WTC11 (cell line): ENCODE measurements at regions not wholly inside any gene's neighbourhood (a gene's known extent, or its start where the extent isn't known, plus 50 kb on each side); places are given as distances from the start of the nearest gene placed in this dataset.

Experiments used
- ATAC-seq: fragments of 200-7000 bp; cut with Tn5 transposase; 2 replicates; pipeline ENCODE4 v1.10.0; 2021; ENCODE audit warnings: mild to moderate bottlenecking, moderate library complexity
- CTCF ChIA-PET: fragments of 300-600 bp; sonication (Branson Sonifier 250); formaldehyde crosslinking; loops from one replicate; lab custom pipeline; 2021; ENCODE audit warnings: antibody characterized with exemption; lab: Charles Lee
- POLR2A ChIA-PET: fragments of 350-600 bp; sonication (Branson Sonifier 250); formaldehyde crosslinking; loops from one replicate; lab custom pipeline; 2021; ENCODE audit warnings: antibody characterized with exemption; lab: Charles Lee
- DNase-seq: peaks from one replicate; pipeline ENCODE4 v3.0.0; 2021; ENCODE audit warnings: low spot score
- H3K27ac Mint-ChIP-seq: 2 replicates; pipeline ENCODE4 v1.8.0; 2021; ENCODE audit warnings: mixed read lengths
- H3K27me3 Mint-ChIP-seq: 2 replicates; pipeline ENCODE4 v1.8.0; 2021; ENCODE audit warnings: low read depth, mild to moderate bottlenecking, moderate library complexity, mixed read lengths
- H3K36me3 Mint-ChIP-seq: 2 replicates; pipeline ENCODE4 v1.8.0; 2021; ENCODE audit warnings: mixed read lengths
- H3K4me1 Mint-ChIP-seq: 2 replicates; pipeline ENCODE4 v1.8.0; 2022; ENCODE audit warnings: mixed read lengths
- H3K4me3 Mint-ChIP-seq: 2 replicates; pipeline ENCODE4 v1.8.0; 2021; ENCODE audit warnings: mild to moderate bottlenecking, moderate library complexity, mixed read lengths
- H3K9me3 Mint-ChIP-seq: 2 replicates; pipeline ENCODE4 v1.8.0; 2021; ENCODE audit warnings: mixed read lengths
- CREB1 ChIP-seq: sonication (generic); formaldehyde crosslinking; IDR thresholded peaks from 2 replicates; pipeline ENCODE4 v1.8.0; 2023; ENCODE audit warnings: mild to moderate bottlenecking, missing genetic modification reagents
- ELF4 ChIP-seq: sonication (generic); formaldehyde crosslinking; IDR thresholded peaks from 2 replicates; pipeline ENCODE4 v1.8.1; 2022; ENCODE audit warnings: low read depth, mild to moderate bottlenecking, moderate library complexity, missing genetic modification reagents
- FOXK1 ChIP-seq: sonication (generic); formaldehyde crosslinking; IDR thresholded peaks from 2 replicates; pipeline ENCODE4 v1.8.0; 2022; ENCODE audit warnings: mild to moderate bottlenecking, moderate library complexity, missing genetic modification reagents
- HMGA2 ChIP-seq: fragments of 250-450 bp; sonication (Bioruptor Pico); IDR thresholded peaks from 2 replicates; pipeline ENCODE4 v1.4.0; 2021; ENCODE audit warnings: mild to moderate bottlenecking, moderate library complexity
- IRF2 ChIP-seq: sonication (generic); formaldehyde crosslinking; IDR thresholded peaks from 2 replicates; pipeline ENCODE4 v1.8.0; 2022; ENCODE audit warnings: low read depth, missing genetic modification reagents, borderline replicate concordance
- RORB ChIP-seq: fragments of 250-450 bp; sonication (Bioruptor Pico); IDR thresholded peaks from 2 replicates; pipeline ENCODE4 v1.9.0; 2021; ENCODE audit warnings: mild to moderate bottlenecking
- SOX15 ChIP-seq: fragments of 250-450 bp; sonication (Bioruptor Pico); IDR thresholded peaks from 2 replicates; pipeline ENCODE4 v1.9.0; 2021; ENCODE audit warnings: mild to moderate bottlenecking
- TEAD4 ChIP-seq: sonication (generic); formaldehyde crosslinking; IDR thresholded peaks from 2 replicates; pipeline ENCODE4 v1.8.0; 2022; ENCODE audit warnings: mild to moderate bottlenecking, missing genetic modification reagents
- ZNF219 ChIP-seq: sonication (generic); formaldehyde crosslinking; IDR thresholded peaks from 2 replicates; pipeline ENCODE4 v1.8.0; 2023; ENCODE audit warnings: missing genetic modification reagents, mild to moderate bottlenecking, borderline replicate concordance
- ZNF263 ChIP-seq: sonication (generic); formaldehyde crosslinking; IDR thresholded peaks from 2 replicates; pipeline ENCODE4 v1.8.1; 2022; ENCODE audit warnings: low read depth, mild to moderate bottlenecking, moderate library complexity, missing genetic modification reagents
- ZNF416 ChIP-seq: fragments of 250-450 bp; sonication (Bioruptor Pico); IDR thresholded peaks from 2 replicates; pipeline ENCODE4 v1.9.0; 2021; ENCODE audit warnings: mild to moderate bottlenecking, inconsistent platforms
- ZNF423 ChIP-seq: fragments of 250-450 bp; sonication (Bioruptor Pico); IDR thresholded peaks from 2 replicates; pipeline ENCODE4 v2.1.2; 2022; ENCODE audit warnings: mild to moderate bottlenecking, moderate library complexity
- TF ChIP-seq, protein P1 (sequence below): sonication (generic); formaldehyde crosslinking; IDR thresholded peaks from 2 replicates; pipeline ENCODE4 v1.8.0; 2023; ENCODE audit warnings: missing genetic modification reagents, mild to moderate bottlenecking, borderline replicate concordance
- TF ChIP-seq, protein P2 (sequence below): sonication (generic); formaldehyde crosslinking; IDR thresholded peaks from 2 replicates; pipeline ENCODE4 v1.8.1; 2023; ENCODE audit warnings: mild to moderate bottlenecking, missing genetic modification reagents
- TF ChIP-seq, protein P3 (sequence below): fragments of 200-600 bp; IDR thresholded peaks from 2 replicates; pipeline ENCODE4 v1.8.0; 2022; ENCODE audit warnings: antibody characterized with exemption
- TF ChIP-seq, protein P4 (sequence below): fragments of 250-450 bp; sonication (Bioruptor Pico); IDR thresholded peaks from 2 replicates; pipeline ENCODE4 v1.9.0; 2021; ENCODE audit warnings: moderate library complexity, mild to moderate bottlenecking, inconsistent platforms, borderline replicate concordance
- TF ChIP-seq, protein P5 (sequence below): fragments of 250-450 bp; sonication (Bioruptor Pico); IDR thresholded peaks from 2 replicates; pipeline ENCODE4 v2.1.2; 2022; ENCODE audit warnings: mild to moderate bottlenecking, moderate library complexity
- TF ChIP-seq, protein P6 (sequence below): fragments of 250-450 bp; sonication (Bioruptor Pico); IDR thresholded peaks from 2 replicates; pipeline ENCODE4 v1.8.0; 2021; ENCODE audit warnings: mild to moderate bottlenecking

DNA sequence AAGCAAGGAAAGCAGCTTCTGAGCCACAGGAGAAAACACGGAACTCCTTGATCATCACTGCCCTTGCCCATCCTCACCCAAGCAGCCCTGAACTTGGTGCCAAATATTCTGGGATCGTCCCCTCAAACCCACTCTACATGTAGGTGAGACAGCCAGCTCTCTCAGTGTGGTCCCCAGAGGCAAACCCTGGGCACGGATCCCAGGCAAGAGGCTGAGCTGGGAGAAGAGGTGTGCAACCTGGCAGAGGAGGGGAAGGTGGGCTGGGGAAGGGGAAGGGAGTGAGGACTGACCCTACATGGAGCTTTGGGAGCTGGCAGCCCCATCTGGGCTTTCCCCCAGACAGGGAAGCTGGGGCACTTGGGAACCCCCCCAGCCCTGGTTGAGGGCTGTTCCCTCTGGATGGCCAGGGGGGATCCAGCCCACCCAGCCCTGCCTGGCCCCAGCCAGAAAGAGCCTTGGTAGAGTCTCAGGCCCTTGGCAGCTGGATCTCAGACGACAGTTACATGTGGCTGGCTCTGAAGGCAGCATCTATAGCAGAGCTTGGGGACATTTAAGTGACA lies 186.2 kb upstream of the CST7 start:
- TF ChIP-seq HMGA2 (CRISPR knock-in tag) (no peak), SOX15 (CRISPR knock-in tag) (no peak), FOXK1 (no peak), ZNF423 (CRISPR knock-in tag) (no peak), ZNF416 (CRISPR knock-in tag) (no peak), ZNF219 (CRISPR knock-in tag) (no peak), ELF4 (CRISPR knock-in tag) (no peak), ZNF263 (no peak), RORB (no peak), IRF2 (CRISPR knock-in tag) (no peak), TEAD4 (CRISPR knock-in tag) (no peak), CREB1 (CRISPR knock-in tag) (no peak)
- TF ChIP-seq, protein P1, sequence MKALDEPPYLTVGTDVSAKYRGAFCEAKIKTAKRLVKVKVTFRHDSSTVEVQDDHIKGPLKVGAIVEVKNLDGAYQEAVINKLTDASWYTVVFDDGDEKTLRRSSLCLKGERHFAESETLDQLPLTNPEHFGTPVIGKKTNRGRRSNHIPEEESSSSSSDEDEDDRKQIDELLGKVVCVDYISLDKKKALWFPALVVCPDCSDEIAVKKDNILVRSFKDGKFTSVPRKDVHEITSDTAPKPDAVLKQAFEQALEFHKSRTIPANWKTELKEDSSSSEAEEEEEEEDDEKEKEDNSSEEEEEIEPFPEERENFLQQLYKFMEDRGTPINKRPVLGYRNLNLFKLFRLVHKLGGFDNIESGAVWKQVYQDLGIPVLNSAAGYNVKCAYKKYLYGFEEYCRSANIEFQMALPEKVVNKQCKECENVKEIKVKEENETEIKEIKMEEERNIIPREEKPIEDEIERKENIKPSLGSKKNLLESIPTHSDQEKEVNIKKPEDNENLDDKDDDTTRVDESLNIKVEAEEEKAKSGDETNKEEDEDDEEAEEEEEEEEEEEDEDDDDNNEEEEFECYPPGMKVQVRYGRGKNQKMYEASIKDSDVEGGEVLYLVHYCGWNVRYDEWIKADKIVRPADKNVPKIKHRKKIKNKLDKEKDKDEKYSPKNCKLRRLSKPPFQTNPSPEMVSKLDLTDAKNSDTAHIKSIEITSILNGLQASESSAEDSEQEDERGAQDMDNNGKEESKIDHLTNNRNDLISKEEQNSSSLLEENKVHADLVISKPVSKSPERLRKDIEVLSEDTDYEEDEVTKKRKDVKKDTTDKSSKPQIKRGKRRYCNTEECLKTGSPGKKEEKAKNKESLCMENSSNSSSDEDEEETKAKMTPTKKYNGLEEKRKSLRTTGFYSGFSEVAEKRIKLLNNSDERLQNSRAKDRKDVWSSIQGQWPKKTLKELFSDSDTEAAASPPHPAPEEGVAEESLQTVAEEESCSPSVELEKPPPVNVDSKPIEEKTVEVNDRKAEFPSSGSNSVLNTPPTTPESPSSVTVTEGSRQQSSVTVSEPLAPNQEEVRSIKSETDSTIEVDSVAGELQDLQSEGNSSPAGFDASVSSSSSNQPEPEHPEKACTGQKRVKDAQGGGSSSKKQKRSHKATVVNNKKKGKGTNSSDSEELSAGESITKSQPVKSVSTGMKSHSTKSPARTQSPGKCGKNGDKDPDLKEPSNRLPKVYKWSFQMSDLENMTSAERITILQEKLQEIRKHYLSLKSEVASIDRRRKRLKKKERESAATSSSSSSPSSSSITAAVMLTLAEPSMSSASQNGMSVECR (CRISPR knock-in tag): no peak
- TF ChIP-seq, protein P2, sequence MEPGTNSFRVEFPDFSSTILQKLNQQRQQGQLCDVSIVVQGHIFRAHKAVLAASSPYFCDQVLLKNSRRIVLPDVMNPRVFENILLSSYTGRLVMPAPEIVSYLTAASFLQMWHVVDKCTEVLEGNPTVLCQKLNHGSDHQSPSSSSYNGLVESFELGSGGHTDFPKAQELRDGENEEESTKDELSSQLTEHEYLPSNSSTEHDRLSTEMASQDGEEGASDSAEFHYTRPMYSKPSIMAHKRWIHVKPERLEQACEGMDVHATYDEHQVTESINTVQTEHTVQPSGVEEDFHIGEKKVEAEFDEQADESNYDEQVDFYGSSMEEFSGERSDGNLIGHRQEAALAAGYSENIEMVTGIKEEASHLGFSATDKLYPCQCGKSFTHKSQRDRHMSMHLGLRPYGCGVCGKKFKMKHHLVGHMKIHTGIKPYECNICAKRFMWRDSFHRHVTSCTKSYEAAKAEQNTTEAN: no peak
- TF ChIP-seq, protein P3, sequence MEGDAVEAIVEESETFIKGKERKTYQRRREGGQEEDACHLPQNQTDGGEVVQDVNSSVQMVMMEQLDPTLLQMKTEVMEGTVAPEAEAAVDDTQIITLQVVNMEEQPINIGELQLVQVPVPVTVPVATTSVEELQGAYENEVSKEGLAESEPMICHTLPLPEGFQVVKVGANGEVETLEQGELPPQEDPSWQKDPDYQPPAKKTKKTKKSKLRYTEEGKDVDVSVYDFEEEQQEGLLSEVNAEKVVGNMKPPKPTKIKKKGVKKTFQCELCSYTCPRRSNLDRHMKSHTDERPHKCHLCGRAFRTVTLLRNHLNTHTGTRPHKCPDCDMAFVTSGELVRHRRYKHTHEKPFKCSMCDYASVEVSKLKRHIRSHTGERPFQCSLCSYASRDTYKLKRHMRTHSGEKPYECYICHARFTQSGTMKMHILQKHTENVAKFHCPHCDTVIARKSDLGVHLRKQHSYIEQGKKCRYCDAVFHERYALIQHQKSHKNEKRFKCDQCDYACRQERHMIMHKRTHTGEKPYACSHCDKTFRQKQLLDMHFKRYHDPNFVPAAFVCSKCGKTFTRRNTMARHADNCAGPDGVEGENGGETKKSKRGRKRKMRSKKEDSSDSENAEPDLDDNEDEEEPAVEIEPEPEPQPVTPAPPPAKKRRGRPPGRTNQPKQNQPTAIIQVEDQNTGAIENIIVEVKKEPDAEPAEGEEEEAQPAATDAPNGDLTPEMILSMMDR: no peak
- TF ChIP-seq, protein P4, sequence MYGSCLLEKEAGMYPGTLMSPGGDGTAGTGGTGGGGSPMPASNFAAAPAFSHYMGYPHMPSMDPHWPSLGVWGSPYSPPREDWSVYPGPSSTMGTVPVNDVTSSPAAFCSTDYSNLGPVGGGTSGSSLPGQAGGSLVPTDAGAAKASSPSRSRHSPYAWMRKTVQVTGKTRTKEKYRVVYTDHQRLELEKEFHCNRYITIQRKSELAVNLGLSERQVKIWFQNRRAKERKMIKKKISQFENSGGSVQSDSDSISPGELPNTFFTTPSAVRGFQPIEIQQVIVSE (CRISPR knock-in tag): no peak
- TF ChIP-seq, protein P5, sequence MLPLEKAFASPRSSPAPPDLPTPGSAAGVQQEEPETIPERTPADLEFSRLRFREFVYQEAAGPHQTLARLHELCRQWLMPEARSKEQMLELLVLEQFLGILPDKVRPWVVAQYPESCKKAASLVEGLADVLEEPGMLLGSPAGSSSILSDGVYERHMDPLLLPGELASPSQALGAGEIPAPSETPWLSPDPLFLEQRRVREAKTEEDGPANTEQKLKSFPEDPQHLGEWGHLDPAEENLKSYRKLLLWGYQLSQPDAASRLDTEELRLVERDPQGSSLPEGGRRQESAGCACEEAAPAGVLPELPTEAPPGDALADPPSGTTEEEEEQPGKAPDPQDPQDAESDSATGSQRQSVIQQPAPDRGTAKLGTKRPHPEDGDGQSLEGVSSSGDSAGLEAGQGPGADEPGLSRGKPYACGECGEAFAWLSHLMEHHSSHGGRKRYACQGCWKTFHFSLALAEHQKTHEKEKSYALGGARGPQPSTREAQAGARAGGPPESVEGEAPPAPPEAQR: no peak
- TF ChIP-seq, protein P6, sequence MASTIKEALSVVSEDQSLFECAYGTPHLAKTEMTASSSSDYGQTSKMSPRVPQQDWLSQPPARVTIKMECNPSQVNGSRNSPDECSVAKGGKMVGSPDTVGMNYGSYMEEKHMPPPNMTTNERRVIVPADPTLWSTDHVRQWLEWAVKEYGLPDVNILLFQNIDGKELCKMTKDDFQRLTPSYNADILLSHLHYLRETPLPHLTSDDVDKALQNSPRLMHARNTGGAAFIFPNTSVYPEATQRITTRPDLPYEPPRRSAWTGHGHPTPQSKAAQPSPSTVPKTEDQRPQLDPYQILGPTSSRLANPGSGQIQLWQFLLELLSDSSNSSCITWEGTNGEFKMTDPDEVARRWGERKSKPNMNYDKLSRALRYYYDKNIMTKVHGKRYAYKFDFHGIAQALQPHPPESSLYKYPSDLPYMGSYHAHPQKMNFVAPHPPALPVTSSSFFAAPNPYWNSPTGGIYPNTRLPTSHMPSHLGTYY (CRISPR knock-in tag): no peak
- H3K4me1 Mint-ChIP-seq: peaks cover 2% of the 10 kb centered on the region; the same call in 1 of the 2 replicates
- CTCF ChIA-PET: no interaction called here
- no peak overlapping the region for H3K4me3 Mint-ChIP-seq
- ATAC-seq (no peak), DNase-seq (no peak)
- H3K9me3 Mint-ChIP-seq: peaks cover 19% of the 10 kb centered on the region
- POLR2A ChIA-PET: no interaction called here
- H3K27ac Mint-ChIP-seq: no peak overlapping the region
- H3K27me3 Mint-ChIP-seq: no peaks in the 10 kb centered on the region
- peaks cover 8% of the 10 kb centered on the region for H3K36me3 Mint-ChIP-seq
